Testis (tissue), 2 donors: ENCODE measurements at regions not wholly inside any gene's neighbourhood (a gene's known extent, or its start where the extent isn't known, plus 50 kb on each side); places are given as distances from the start of the nearest gene placed in this dataset.
"Not testable (repeated sequence)": the region's sequence is repeated elsewhere in the genome, so short reads cannot be mapped to it uniquely, and the experiment has no call there.

Source experiments
- DNase-seq: peaks from one replicate; pipeline ENCODE4 v3.0.0-alpha.2; 2019
- H3K27ac ChIP-seq, 2 donors: fragments of 200-600 bp; sonication (generic); one replicate each; pipeline ENCODE4 v1.5.1; 2019
- H3K27me3 ChIP-seq: fragments of 200-600 bp; sonication (generic); one replicate; pipeline ENCODE4 v1.5.1; 2019
- H3K36me3 ChIP-seq: fragments of 200-600 bp; sonication (generic); one replicate; pipeline ENCODE4 v1.5.1; 2017; ENCODE audit warnings: low read depth; ENCODE audit errors: missing control alignments
- H3K4me1 ChIP-seq: fragments of 200-600 bp; sonication (generic); one replicate; pipeline ENCODE4 v1.5.1; 2019
- H3K4me3 ChIP-seq, 2 donors: fragments of 200-600 bp; sonication (generic); one replicate each; pipeline ENCODE4 v1.5.1; 2017 to 2019
- H3K9me3 ChIP-seq: fragments of 200-600 bp; sonication (generic); one replicate; pipeline ENCODE4 v1.5.1; 2017
- CTCF ChIP-seq, 3 experiments: fragments of 450-650 bp in 2 of 3; fragments of 200-600 bp in 1 of 3; sonication (generic) in 1 of 3; IDR thresholded peaks; one replicate each; pipeline ENCODE4 v1.5.1; 2016 to 2019; ENCODE audit warnings: antibody characterized with exemption in 3 of 3, mild to moderate bottlenecking in 2 of 3, moderate library complexity in 1 of 3
- POLR2A ChIP-seq: fragments of 450-650 bp; IDR thresholded peaks from one replicate; pipeline ENCODE4 v1.6.1; 2017; ENCODE audit warnings: antibody characterized with exemption, mild to moderate bottlenecking, moderate library complexity
- WGBS, 2 donors: methylation state at CpG; one replicate each; pipeline ENCODE4 v1.1.5; 2018; 5-methylcytosine and 5-hydroxymethylcytosine counted together
- intact Hi-C: fragments of 100-400 bp; cut with DNase I; formaldehyde crosslinking; loops from one replicate; pipeline ENCODE4 v1.15.1; 2023; ENCODE audit warnings: low total_unique reads

GRCh38 chr9:101951598-101951997, 213.2 kb upstream of the GRIN3A start:
- no peak for TF ChIP-seq CTCF (IDR thresholded peaks at IDR 0.05)
- TF ChIP-seq POLR2A: no peak
- intact Hi-C loops: no loop called here
- Histone ChIP-seq H3K9me3 (no peaks in the 10 kb centered on the region), H3K4me3 (no peak overlapping the region), H3K27ac (no peak overlapping the region), H3K4me1 (no peaks in the 10 kb centered on the region), H3K36me3 (no peaks in the 10 kb centered on the region), H3K27me3 (no peaks in the 10 kb centered on the region)
- DNase-seq: no peak
- 67 to 94% methylated on average over 1 of the region's 1 CpG for WGBS, 2 donors

GRCh38 chr9:101931756-101932155, 193.3 kb upstream of the GRIN3A start:
- Histone ChIP-seq H3K36me3 (no peaks in the 10 kb centered on the region), H3K4me1 (no peaks in the 10 kb centered on the region), H3K9me3 (no peaks in the 10 kb centered on the region), H3K27ac (no peak overlapping the region), H3K4me3 (no peak overlapping the region), H3K27me3 (no peaks in the 10 kb centered on the region)
- WGBS, 2 donors: 38 to 68% methylated on average over 2 of the region's 2 CpGs
- no peak for DNase-seq
- intact Hi-C loops: no loop called here
- TF ChIP-seq POLR2A: no peak
- no peak for TF ChIP-seq CTCF (IDR thresholded peaks at IDR 0.05)

- H3K27me3 ChIP-seq: no peaks in the 10 kb centered on the region
- no peaks in the 10 kb centered on the region for H3K4me1 ChIP-seq
- intact Hi-C loops: no loop called here
- no peaks in the 10 kb centered on the region for H3K9me3 ChIP-seq
- H3K36me3 ChIP-seq: no peaks in the 10 kb centered on the region
- H3K27ac ChIP-seq: no peak overlapping the region
- no peak for TF ChIP-seq POLR2A
- TF ChIP-seq CTCF (IDR thresholded peaks at IDR 0.05): no peak
- H3K4me3 ChIP-seq: no peak overlapping the region
- no peak for DNase-seq
These were observed 192.3 kb upstream of the GRIN3A start for GRCh38 chr9:101930783-101931182.

GRCh38 chr9:101925498-101925897, 187.1 kb upstream of the GRIN3A start:
- intact Hi-C loops: no loop called here
- H3K27me3 ChIP-seq: no peaks in the 10 kb centered on the region
- no peaks in the 10 kb centered on the region for H3K9me3 ChIP-seq
- H3K4me1 ChIP-seq: no peaks in the 10 kb centered on the region
- H3K36me3 ChIP-seq: no peaks in the 10 kb centered on the region
- H3K27ac ChIP-seq: no peak overlapping the region
- DNase-seq: no peak
- TF ChIP-seq POLR2A (no peak), CTCF (IDR thresholded peaks at IDR 0.05) (no peak)
- H3K4me3 ChIP-seq: no peak overlapping the region

GRCh38 chr9:101923451-101923850, 185.0 kb upstream of the GRIN3A start:
- no peak for DNase-seq
- no peak overlapping the region for H3K4me3 ChIP-seq

GRCh38 chr9:101916948-101917347, 178.5 kb upstream of the GRIN3A start:
- intact Hi-C loops, H3K4me1 ChIP-seq, H3K4me3 ChIP-seq, H3K27ac ChIP-seq, H3K9me3 ChIP-seq, DNase-seq, H3K36me3 ChIP-seq, H3K27me3 ChIP-seq: not testable (repeated sequence)
- WGBS, 2 donors: 78 to 96% methylated on average over 4 of the region's 4 CpGs

More at GRCh38 chr9:101923451-101923850, 185.0 kb upstream of the GRIN3A start:
- no peak overlapping the region for H3K27ac ChIP-seq
- TF ChIP-seq POLR2A (no peak), CTCF (IDR thresholded peaks at IDR 0.05) (no peak)
- WGBS, 2 donors: 63 to 72% methylated on average over 1 of the region's 1 CpG
- H3K36me3 ChIP-seq: no peaks in the 10 kb centered on the region
- H3K9me3 ChIP-seq: no peaks in the 10 kb centered on the region
- no peaks in the 10 kb centered on the region for H3K4me1 ChIP-seq
- H3K27me3 ChIP-seq: no peaks in the 10 kb centered on the region
- intact Hi-C loops: no loop called here
